ENCODE measurements at regions not wholly inside any gene's neighbourhood (a gene's known extent, or its start where the extent isn't known, plus 50 kb on each side); places are given as distances from the start of the nearest gene placed in this dataset.

- no peaks in the 10 kb centered on the region for H3K27me3 Mint-ChIP-seq (ENCODE audit: low read depth)
- no peak overlapping the region for H3K27ac Mint-ChIP-seq
- no peak for TF ChIP-seq CTCF (IDR thresholded peaks at IDR 0.05; ENCODE audit: unreplicated experiment)
- H3K36me3 Mint-ChIP-seq = no peaks in the 10 kb centered on the region
- H3K4me3 Mint-ChIP-seq = no peak overlapping the region
- no peak for DNase-seq (ENCODE audit: low spot score in 2 of 2, unreplicated experiment in 2 of 2)
- H3K9me3 Mint-ChIP-seq = no peaks in the 10 kb centered on the region
- H3K4me1 Mint-ChIP-seq = peaks cover 6% of the 10 kb centered on the region
Observed at GRCh38 chr1:244958593-244958992, 94.2 kb upstream of the HNRNPU start.

- peaks cover 5% of the 10 kb centered on the region for H3K4me1 Mint-ChIP-seq
Observed at GRCh38 chr1:244957525-244957924, 93.2 kb upstream of the HNRNPU start.

GRCh38 chr1:244957122-244957521 lies 92.8 kb upstream of the HNRNPU start:
- peaks cover 4% of the 10 kb centered on the region for H3K4me1 Mint-ChIP-seq
- DNase-seq (ENCODE audit: low spot score in 2 of 2, unreplicated experiment in 2 of 2) = no peak
- H3K27me3 Mint-ChIP-seq (ENCODE audit: low read depth) = no peaks in the 10 kb centered on the region
- H3K4me3 Mint-ChIP-seq = no peak overlapping the region
- H3K27ac Mint-ChIP-seq = no peak overlapping the region
- no peaks in the 10 kb centered on the region for H3K9me3 Mint-ChIP-seq
- no peak for TF ChIP-seq CTCF (IDR thresholded peaks at IDR 0.05; ENCODE audit: unreplicated experiment)
- H3K36me3 Mint-ChIP-seq = no peaks in the 10 kb centered on the region

More at GRCh38 chr1:244957525-244957924, 93.2 kb upstream of the HNRNPU start:
- Mint-ChIP-seq H3K27ac (no peak overlapping the region), H3K27me3 (ENCODE audit: low read depth) (no peaks in the 10 kb centered on the region), H3K36me3 (no peaks in the 10 kb centered on the region), H3K9me3 (no peaks in the 10 kb centered on the region), H3K4me3 (no peak overlapping the region)
- no peak for TF ChIP-seq CTCF (IDR thresholded peaks at IDR 0.05; ENCODE audit: unreplicated experiment)
- DNase-seq (ENCODE audit: low spot score in 2 of 2, unreplicated experiment in 2 of 2) = no peak

- no peak overlapping the region for H3K27ac Mint-ChIP-seq
- no peaks in the 10 kb centered on the region for H3K36me3 Mint-ChIP-seq
- no peaks in the 10 kb centered on the region for H3K27me3 Mint-ChIP-seq (ENCODE audit: low read depth)
- H3K4me1 Mint-ChIP-seq = peaks cover 3% of the 10 kb centered on the region
- DNase-seq (ENCODE audit: low spot score in 2 of 2, unreplicated experiment in 2 of 2) = no peak
- TF ChIP-seq CTCF (IDR thresholded peaks at IDR 0.05; ENCODE audit: unreplicated experiment) = no peak
- H3K9me3 Mint-ChIP-seq = no peaks in the 10 kb centered on the region
- no peak overlapping the region for H3K4me3 Mint-ChIP-seq
Observed at GRCh38 chr1:244955661-244956060, 91.3 kb upstream of the HNRNPU start.

- TF ChIP-seq CTCF (IDR thresholded peaks at IDR 0.05; ENCODE audit: unreplicated experiment) = no peak
- Mint-ChIP-seq H3K4me1 (peaks cover 3% of the 10 kb centered on the region), H3K27ac (no peak overlapping the region), H3K9me3 (no peaks in the 10 kb centered on the region), H3K27me3 (ENCODE audit: low read depth) (no peaks in the 10 kb centered on the region), H3K36me3 (no peaks in the 10 kb centered on the region), H3K4me3 (no peak overlapping the region)
- DNase-seq (ENCODE audit: low spot score in 2 of 2, unreplicated experiment in 2 of 2) = no peak
Observed at GRCh38 chr1:244954359-244954758, 90.0 kb upstream of the HNRNPU start.

GRCh38 chr1:244953901-244954300 lies 89.6 kb upstream of the HNRNPU start:
- Mint-ChIP-seq H3K27me3 (ENCODE audit: low read depth) (no peaks in the 10 kb centered on the region), H3K9me3 (no peaks in the 10 kb centered on the region), H3K4me1 (peaks cover 3% of the 10 kb centered on the region), H3K36me3 (no peaks in the 10 kb centered on the region), H3K27ac (no peak overlapping the region), H3K4me3 (no peak overlapping the region)
- no peak for TF ChIP-seq CTCF (IDR thresholded peaks at IDR 0.05; ENCODE audit: unreplicated experiment)
- no peak for DNase-seq (ENCODE audit: low spot score in 2 of 2, unreplicated experiment in 2 of 2)

All from mesothelial cell of epicardium (in vitro differentiated cells).